CD14-positive monocyte (primary cell): ENCODE measurements at regions not wholly inside any gene's neighbourhood (a gene's known extent, or its start where the extent isn't known, plus 50 kb on each side); places are given as distances from the start of the nearest gene placed in this dataset.

Source experiments
- DNase-seq, 3 donors: peaks; one replicate each; pipeline ENCODE4 v3.0.0-alpha.2; 2011 to 2022
- H2AFZ ChIP-seq: 2 replicates; pipeline ENCODE4 v1.6.0; 2012; ENCODE audit warnings: mild to moderate bottlenecking, low read depth, low read length, inconsistent platforms; ENCODE audit not compliant: insufficient read depth, poor library complexity, severe bottlenecking
- H3K27ac ChIP-seq, 2 donors: 1 replicate in 1 of 2; 2 replicates in 1 of 2; pipeline ENCODE4 v1.5.1; 2012 to 2013; ENCODE audit warnings: low read length in 2 of 2, control low read depth in 1 of 2, inconsistent platforms in 1 of 2, low read depth in 1 of 2, mild to moderate bottlenecking in 1 of 2
- H3K27me3 ChIP-seq, 2 donors: one replicate each; pipeline versions ENCODE4 v1.6.0 to v1.6.1; 2011 to 2013; ENCODE audit warnings: low read length in 2 of 2; ENCODE audit not compliant: control insufficient read depth in 2 of 2, insufficient read depth in 2 of 2
- H3K36me3 ChIP-seq, 2 donors: replicated peaks in 1 of 2; 1 replicate in 1 of 2; 2 replicates in 1 of 2; pipeline versions ENCODE4 v1.5.1 to v1.6.1; 2012 to 2013; ENCODE audit warnings: low read length in 2 of 2, control low read depth in 1 of 2, inconsistent platforms in 1 of 2, mild to moderate bottlenecking in 1 of 2; ENCODE audit not compliant: insufficient read depth in 2 of 2, control insufficient read depth in 1 of 2
- H3K4me1 ChIP-seq, 2 donors: 1 replicate in 1 of 2; 2 replicates in 1 of 2; pipeline versions ENCODE4 v1.5.1 to v1.6.1; 2012 to 2013; ENCODE audit warnings: low read length in 2 of 2, control low read depth in 1 of 2, inconsistent platforms in 1 of 2, mild to moderate bottlenecking in 1 of 2, moderate library complexity in 1 of 2; ENCODE audit not compliant: insufficient read depth in 2 of 2, control insufficient read depth in 1 of 2
- H3K4me2 ChIP-seq: replicated peaks from 2 replicates; pipeline ENCODE3; 2012; ENCODE audit warnings: low read length, moderate library complexity, mild to moderate bottlenecking; ENCODE audit not compliant: poor library complexity, severe bottlenecking; ENCODE audit errors: extremely low read depth
- H3K4me3 ChIP-seq, 3 experiments: fragments of 200-600 bp in 1 of 3; sonication (generic) in 1 of 3; replicated peaks in 1 of 3; 1 replicate in 2 of 3; 2 replicates in 1 of 3; pipeline ENCODE4 v1.5.1; 2011 to 2013; ENCODE audit warnings: low read length in 3 of 3, mild to moderate bottlenecking in 3 of 3, control low read depth in 2 of 3, low read depth in 2 of 3, inconsistent platforms in 1 of 3, moderate library complexity in 1 of 3
- H3K79me2 ChIP-seq: 2 replicates; pipeline ENCODE4 v1.6.0; 2012; ENCODE audit warnings: mild to moderate bottlenecking, control low read depth, inconsistent platforms, low read length, moderate library complexity; ENCODE audit not compliant: insufficient read depth
- H3K9ac ChIP-seq: 2 replicates; pipeline ENCODE4 v1.6.0; 2017; ENCODE audit warnings: low read length, mild to moderate bottlenecking; ENCODE audit not compliant: insufficient read depth, poor library complexity, severe bottlenecking
- H3K9me3 ChIP-seq, 2 donors: replicated peaks in 1 of 2; 1 replicate in 1 of 2; 2 replicates in 1 of 2; pipeline versions ENCODE4 v1.5.1 to v1.6.1; 2012 to 2013; ENCODE audit warnings: low read length in 2 of 2, control low read depth in 1 of 2; ENCODE audit not compliant: control insufficient read depth in 1 of 2, insufficient read depth in 1 of 2
- H4K20me1 ChIP-seq: 2 replicates; pipeline ENCODE4 v1.6.0; 2012; ENCODE audit warnings: mild to moderate bottlenecking, low read length, control low read depth, moderate library complexity; ENCODE audit not compliant: insufficient read depth
- H3K27ac Mint-ChIP-seq, 7 donors: one replicate each; pipeline ENCODE4 v1.8.0; 2020; ENCODE audit warnings: mild to moderate bottlenecking in 7 of 7, mixed read lengths in 7 of 7, moderate library complexity in 6 of 7, inconsistent platforms in 2 of 7
- H3K27me3 Mint-ChIP-seq, 3 donors: one replicate each; pipeline ENCODE4 v1.8.0; 2021 to 2022; ENCODE audit warnings: low read depth in 3 of 3, mild to moderate bottlenecking in 3 of 3, mixed read lengths in 3 of 3, moderate library complexity in 3 of 3, inconsistent platforms in 1 of 3
- H3K36me3 Mint-ChIP-seq, 2 donors: one replicate each; pipeline ENCODE4 v1.8.0; 2020; ENCODE audit warnings: mixed read lengths in 2 of 2, inconsistent platforms in 1 of 2, mild to moderate bottlenecking in 1 of 2
- H3K4me1 Mint-ChIP-seq: one replicate; pipeline ENCODE4 v1.8.0; 2020; ENCODE audit warnings: mild to moderate bottlenecking, mixed read lengths
- H3K4me3 Mint-ChIP-seq, 2 donors: one replicate each; pipeline ENCODE4 v1.8.0; 2020; ENCODE audit warnings: mild to moderate bottlenecking in 2 of 2, mixed read lengths in 2 of 2, moderate library complexity in 1 of 2
- H3K9me3 Mint-ChIP-seq, 7 donors: one replicate each; pipeline ENCODE4 v1.8.0; 2020 to 2022; ENCODE audit warnings: mixed read lengths in 7 of 7, mild to moderate bottlenecking in 6 of 7, moderate library complexity in 6 of 7, inconsistent platforms in 2 of 7
- WGBS: methylation state at CpG from one replicate; pipeline ENCODE4 v1.1.5; 2013; ENCODE audit warnings: missing lambda C conversion rate; ENCODE audit not compliant: insufficient coverage; 5-methylcytosine and 5-hydroxymethylcytosine counted together
- intact Hi-C, 2 donors: fragments of 100-400 bp; cut with micrococcal nuclease; formaldehyde crosslinking; loops; one replicate each; pipeline versions ENCODE4 v1.15.0 to v1.15.1; 2023
- TF ChIP-seq, protein P1 (sequence below): fragments of 200-600 bp; IDR thresholded peaks from one replicate; pipeline ENCODE4 v1.8.0; 2022; ENCODE audit warnings: antibody characterized with exemption, mild to moderate bottlenecking

DNA sequence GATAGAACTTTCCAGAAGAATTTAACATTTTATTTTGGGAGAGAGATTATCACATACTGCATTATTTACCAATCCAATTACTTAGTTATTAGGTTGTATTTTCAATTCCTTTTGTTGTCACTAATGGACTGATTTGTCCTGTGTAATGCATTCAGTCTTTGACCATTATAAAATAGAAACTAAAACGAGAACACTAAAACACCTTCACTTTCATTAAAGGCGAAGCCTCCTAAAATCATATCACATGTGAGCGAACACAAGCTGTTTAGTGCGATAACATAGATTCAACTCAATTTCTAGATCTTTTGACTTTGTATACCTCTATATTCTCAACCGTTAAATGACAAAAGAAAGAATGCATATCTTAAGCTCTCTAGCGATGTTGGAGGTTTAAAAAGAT is 253.4 kb downstream of the VGLL3 start:
- 93% methylated on average over 4 of the region's 6 CpGs for WGBS
- H3K9me3 ChIP-seq, result peaks cover 0 to 4% of the 10 kb centered on the region in 2 donors

DNA sequence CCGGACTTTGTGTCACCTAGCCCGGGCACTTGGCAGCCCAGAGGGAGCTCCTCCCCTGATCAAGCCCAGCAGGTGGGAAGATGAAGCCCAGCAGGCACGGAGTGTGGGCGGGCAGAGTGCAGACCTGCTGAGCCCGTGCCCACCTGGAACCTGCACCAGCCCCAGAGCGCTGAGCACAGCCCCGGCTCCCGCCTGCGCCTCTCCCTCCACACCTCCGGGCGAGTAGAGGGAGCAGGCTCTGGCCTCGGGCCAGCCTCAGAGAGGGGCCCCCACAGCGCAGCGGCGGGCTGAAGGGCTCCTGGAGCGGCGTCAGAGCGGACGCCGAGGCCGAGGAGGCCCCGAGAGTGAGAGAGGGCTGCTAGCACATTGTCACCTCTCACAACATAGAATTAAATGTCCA is 257.7 kb downstream of the VGLL3 start:
- DNase-seq, result no peak
- Histone ChIP-seq H3K27me3 (no peaks in the 10 kb centered on the region), H2AFZ (no peak overlapping the region), H3K9ac (no peak overlapping the region), H3K36me3 (no peaks in the 10 kb centered on the region), H3K79me2 (no peaks in the 10 kb centered on the region), H3K27ac (no peak overlapping the region), H3K4me2 (no peak overlapping the region), H3K4me3 (no peak overlapping the region), H3K9me3 (peaks cover 7 to 23% of the 10 kb centered on the region in 2 donors), H4K20me1 (no peaks in the 10 kb centered on the region), H3K4me1 (no peaks in the 10 kb centered on the region)
- no peak overlapping the region for H3K4me3 Mint-ChIP-seq
- peaks cover 5 to 14% (median 10%) of the 10 kb centered on the region in 7 donors for H3K9me3 Mint-ChIP-seq
- H3K36me3 Mint-ChIP-seq, result no peaks in the 10 kb centered on the region
- no peak overlapping the region for H3K27ac Mint-ChIP-seq
- WGBS, result 95% methylated on average over 20 of the region's 22 CpGs
- TF ChIP-seq, protein P1, sequence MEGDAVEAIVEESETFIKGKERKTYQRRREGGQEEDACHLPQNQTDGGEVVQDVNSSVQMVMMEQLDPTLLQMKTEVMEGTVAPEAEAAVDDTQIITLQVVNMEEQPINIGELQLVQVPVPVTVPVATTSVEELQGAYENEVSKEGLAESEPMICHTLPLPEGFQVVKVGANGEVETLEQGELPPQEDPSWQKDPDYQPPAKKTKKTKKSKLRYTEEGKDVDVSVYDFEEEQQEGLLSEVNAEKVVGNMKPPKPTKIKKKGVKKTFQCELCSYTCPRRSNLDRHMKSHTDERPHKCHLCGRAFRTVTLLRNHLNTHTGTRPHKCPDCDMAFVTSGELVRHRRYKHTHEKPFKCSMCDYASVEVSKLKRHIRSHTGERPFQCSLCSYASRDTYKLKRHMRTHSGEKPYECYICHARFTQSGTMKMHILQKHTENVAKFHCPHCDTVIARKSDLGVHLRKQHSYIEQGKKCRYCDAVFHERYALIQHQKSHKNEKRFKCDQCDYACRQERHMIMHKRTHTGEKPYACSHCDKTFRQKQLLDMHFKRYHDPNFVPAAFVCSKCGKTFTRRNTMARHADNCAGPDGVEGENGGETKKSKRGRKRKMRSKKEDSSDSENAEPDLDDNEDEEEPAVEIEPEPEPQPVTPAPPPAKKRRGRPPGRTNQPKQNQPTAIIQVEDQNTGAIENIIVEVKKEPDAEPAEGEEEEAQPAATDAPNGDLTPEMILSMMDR, result no peak
- peaks cover 1% of the 10 kb centered on the region for H3K4me1 Mint-ChIP-seq
- H3K27me3 Mint-ChIP-seq, result peaks cover 0 to 2% (median 0%) of the 10 kb centered on the region in 3 donors
- intact Hi-C loops, result no loop called here

More for the DNA sequence above, 253.4 kb downstream of the VGLL3 start:
- H3K9ac ChIP-seq, result no peak overlapping the region
- H2AFZ ChIP-seq, result peak overlapping the region; percentile 41
- Mint-ChIP-seq H3K9me3 (peaks cover 0 to 7% (median 2%) of the 10 kb centered on the region in 7 donors), H3K4me1 (peaks cover 1% of the 10 kb centered on the region), H3K27ac (no peak overlapping the region), H3K27me3 (peaks cover 0 to 2% (median 0%) of the 10 kb centered on the region in 3 donors), H3K36me3 (no peaks in the 10 kb centered on the region), H3K4me3 (no peak overlapping the region)
- no peaks in the 10 kb centered on the region for H3K4me1 ChIP-seq
- no peaks in the 10 kb centered on the region for H3K79me2 ChIP-seq
- intact Hi-C loops, result no loop called here
- no peak for DNase-seq
- no peak overlapping the region for H3K27ac ChIP-seq
- TF ChIP-seq, protein P1, result no peak
- no peak overlapping the region for H3K4me3 ChIP-seq
- no peaks in the 10 kb centered on the region for H4K20me1 ChIP-seq
- no peak overlapping the region for H3K4me2 ChIP-seq
- H3K36me3 ChIP-seq, result no peaks in the 10 kb centered on the region
- no peaks in the 10 kb centered on the region for H3K27me3 ChIP-seq
